ENCODE measurements at regions not wholly inside any gene's neighbourhood (a gene's known extent, or its start where the extent isn't known, plus 50 kb on each side); places are given as distances from the start of the nearest gene placed in this dataset.
"Not testable (repeated sequence)": the region's sequence is repeated elsewhere in the genome, so short reads cannot be mapped to it uniquely, and the experiment has no call there.

- DNase-seq: no peak
Observed at GRCh38 chr9:38342532-38342931, 50.0 kb upstream of the ALDH1B1 start.

DNA sequence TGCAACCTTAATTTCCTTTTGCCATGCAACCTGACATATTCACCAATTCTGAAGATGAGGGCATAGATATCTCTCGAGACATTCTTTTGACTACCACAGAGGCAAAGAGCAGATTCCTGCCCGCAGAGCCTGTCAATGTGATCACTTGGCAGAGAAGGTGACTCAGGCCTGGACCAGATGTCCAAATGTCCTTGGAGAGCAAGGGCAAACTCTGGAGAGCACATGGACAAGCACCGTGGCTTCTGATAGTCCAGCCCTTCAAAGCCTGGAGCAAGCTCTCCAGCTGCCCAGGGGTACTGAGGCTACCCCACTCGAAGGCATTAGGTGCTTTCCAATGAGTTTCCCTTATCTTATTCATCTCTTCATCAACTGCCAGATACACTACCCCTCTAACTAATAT lies 50.4 kb upstream of the ALDH1B1 start:
- DNase-seq: no peak

DNA sequence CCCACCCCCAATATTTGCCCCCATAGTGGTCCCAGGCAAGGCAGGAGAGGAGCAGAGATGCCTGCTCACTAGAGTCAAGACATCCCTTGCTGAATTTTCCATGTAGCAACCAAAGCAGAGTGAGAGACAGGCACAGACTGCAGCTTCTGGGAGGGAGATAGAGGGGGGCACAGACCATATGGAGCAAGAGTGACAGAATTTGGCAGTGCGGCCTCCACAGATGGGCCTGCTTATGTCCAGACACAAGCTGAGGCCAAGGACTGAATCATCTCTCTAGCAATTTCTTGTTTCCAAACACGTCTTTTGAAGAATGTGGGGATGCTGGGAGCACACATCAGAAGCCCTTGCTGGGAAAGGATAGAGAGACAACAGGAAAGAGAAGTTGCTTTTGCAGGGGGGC lies 53.0 kb upstream of the ALDH1B1 start:
- DNase-seq: no peak

DNA sequence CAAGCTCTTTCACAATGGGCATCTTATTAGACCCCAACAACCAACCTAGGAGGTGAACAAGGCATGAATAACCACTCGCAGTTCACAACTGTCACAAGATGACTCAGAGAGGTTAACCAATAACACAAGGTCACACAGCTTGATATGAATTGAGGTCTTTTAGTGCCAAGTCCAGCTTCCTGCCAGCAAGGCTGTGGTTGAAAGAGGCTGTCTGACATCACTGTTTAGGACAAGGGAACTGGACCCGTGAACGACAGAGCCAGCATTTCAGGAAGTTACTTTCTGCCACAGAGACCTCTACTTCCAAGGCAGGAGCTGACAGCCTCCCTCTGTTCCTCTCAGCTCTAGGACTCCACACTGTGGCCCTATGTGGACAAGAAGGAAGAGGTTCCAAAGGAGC lies 53.4 kb upstream of the ALDH1B1 start:
- no peak for DNase-seq

GRCh38 chr9:38338342-38339018 lies 54.0 kb upstream of the ALDH1B1 start:
- no peak for DNase-seq

DNA sequence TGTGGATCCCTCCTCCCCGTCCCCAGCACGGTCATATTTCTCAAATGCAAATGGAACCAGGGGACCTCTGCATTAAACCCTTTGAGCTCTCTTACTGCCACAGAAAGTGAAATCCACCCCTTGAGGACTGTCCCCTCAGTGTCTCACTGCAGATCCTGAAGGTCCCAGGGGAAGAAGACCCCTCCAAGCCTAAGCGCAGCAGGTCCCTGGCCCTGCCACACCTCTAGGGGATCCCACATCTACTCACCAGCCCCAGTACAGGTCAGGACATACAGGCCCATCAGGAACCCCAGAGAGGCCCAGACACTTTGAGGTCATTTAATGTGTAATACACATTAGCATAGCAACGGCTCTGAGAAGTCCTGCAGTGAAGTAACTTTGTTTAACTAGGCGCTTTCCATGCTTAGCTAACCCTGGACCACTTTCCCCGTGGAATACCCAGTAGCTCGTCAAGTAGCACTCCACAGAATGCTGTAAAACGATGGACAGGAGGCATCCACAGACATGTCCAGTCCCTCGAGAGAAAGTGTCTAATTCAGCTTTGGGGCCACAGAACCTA lies 54.7 kb upstream of the ALDH1B1 start:
- DNase-seq: no peak

- DNase-seq: no peak
Observed at GRCh38 chr9:38337181-38337580, 55.3 kb upstream of the ALDH1B1 start.

DNA sequence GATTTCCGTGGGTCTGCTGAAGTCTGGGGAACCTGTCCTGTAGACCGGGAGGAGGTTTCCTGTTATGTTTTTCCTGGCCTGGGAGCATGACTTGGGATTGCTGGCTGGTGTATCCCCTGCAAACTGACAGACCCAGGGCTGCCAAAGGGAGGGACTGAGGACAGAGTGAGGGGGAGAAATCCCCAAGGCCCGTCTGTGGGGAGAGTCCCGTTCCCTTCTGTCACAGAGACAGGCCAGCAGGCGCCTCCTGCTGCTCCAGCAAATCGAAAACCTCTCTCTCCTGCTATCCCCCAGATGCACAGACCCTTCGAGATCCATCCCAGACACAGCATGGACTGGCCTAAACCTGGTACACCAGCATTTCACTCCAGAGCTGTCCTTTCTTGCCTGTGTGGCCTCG lies 56.2 kb upstream of the ALDH1B1 start:
- DNase-seq: no peak

DNA sequence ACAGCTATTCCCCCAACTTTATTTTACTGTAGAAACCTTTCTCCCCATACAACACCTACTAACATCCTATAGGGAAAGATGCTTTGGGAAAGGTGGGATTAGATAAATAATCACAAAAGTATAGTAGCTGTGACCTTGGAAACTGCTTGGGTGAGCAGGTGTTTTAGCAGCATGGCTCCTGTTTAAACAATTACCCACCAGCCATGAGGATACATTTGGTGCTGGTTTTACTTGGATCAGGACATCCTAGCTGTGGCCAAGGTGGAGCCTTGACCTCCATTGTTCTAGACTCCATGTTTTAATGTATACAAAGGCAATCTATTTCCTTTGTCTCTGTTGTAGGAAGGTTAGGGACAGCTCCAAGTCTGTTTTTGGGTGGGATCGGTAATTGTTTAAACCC lies 56.8 kb upstream of the ALDH1B1 start:
- DNase-seq: no peak

- no peak for DNase-seq
Observed at GRCh38 chr9:38334234-38334633, 58.3 kb upstream of the ALDH1B1 start.

GRCh38 chr9:38333047-38333446 lies 59.5 kb upstream of the ALDH1B1 start:
- no peak for DNase-seq

GRCh38 chr9:38332625-38333024 lies 59.9 kb upstream of the ALDH1B1 start:
- no peak for DNase-seq

DNA sequence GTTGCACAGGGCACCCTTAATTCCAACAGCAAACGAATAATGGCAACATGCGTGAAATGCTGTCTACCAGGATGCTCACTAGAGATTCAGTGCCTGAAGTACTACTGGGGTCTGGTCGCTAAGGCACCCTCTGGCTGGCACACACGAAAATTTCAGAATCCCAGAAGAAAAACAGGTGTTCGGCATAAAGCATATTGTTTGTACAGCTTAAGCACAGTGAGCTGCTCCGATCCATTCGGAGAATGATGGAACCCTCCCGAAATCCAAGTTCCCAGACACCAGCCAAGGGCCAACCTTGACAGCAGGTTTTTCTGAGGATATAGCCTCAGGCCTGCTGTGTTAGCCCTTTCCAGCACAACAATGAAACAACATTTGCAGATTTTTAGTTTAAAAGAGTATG lies 61.4 kb upstream of the ALDH1B1 start:
- no peak for DNase-seq

DNA sequence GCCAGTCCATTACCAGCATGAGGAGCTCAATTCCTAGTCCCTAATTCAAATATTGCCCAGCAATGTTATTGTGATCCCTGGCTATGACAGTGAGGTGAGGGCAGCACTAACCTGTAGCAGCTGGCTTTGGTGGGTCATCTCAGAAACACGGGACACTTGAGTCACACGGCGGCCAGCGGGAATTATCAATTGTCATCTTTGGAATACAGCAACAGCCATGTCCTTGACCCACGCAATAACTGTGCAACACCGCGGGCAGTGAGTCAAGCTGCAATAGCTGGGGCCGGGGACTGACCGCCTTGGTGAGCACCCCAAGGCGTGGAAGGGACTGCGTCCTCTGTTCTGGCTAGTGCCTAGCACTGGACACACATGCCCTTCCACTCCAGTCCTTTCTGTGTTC lies 62.5 kb upstream of the ALDH1B1 start:
- no peak for DNase-seq

DNA sequence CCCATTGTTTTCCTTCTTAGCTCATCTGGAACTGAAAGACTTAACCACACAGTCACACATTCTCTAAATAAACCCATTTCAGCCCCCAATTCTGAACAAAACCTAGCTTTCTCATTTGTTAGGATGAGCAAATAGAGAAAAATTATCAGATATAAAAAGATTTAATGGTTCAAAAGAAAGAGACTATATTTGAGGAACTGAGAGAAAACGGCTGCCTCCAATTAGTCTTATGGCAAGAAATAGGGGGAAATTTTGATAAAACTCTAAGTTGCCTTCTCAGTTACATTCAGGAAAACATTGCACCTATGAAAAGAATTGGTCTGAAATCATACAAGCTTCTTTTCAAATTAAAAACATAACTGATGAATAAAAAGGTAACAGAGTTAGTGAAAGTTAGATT lies 63.7 kb upstream of the ALDH1B1 start:
- no peak for DNase-seq

DNA sequence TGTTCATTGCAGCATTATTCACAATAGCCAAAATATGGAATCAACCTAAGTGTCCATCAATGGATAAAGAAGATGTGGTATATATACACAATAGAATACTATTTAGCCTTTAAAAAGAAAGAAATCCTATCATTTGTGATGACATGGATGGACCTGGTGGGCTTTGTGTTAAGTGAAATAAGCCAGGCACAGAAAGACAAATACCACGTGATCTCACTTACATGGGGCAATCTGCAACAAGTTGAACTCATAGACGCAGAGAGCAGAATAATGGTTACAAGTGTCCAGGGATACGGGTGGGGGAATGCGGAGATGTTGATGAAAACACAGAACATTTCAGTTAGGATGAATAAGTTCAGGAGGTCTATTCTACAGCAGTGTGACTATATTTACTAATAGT lies 66.4 kb upstream of the ALDH1B1 start:
- DNase-seq: no peak

DNA sequence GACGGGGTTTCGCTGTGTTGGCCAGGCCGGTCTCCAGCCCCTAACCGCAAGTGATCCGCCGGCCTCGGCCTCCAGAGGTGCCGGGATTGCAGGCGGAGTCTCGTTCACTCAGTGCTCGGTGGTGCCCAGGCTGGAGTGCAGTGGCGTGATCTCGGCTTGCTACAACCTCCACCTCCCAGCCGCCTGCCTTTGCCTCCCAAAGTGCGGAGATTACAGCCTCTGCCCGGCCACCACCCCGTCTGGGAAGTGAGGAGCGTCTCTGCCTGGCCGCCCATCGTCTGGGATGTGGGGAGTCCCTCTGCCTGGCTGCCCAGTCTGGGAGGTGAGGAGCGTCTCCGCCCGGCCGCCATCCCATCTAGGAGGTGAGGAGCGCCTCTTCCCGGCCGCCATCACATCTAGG lies 68.3 kb upstream of the ALDH1B1 start:
- DNase-seq: not testable (repeated sequence)

DNA sequence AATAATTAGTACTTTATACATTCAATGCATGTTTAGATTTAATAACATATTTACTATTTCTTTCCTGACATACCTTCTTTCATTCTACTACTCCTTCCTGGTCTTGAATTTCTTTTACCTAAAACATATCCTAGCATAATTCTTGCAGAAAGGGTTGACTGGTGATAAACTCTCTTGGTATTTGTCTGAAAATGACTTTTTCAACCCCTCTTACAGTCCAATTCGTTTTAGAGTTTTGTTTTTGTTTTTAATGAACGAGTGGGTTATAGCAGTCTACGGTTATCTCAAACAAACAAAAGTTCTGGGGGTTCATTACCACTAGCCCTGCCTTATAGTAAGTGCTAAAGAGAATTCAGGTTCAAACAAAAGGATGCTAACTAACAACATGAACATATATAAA lies 69.6 kb upstream of the ALDH1B1 start:
- DNase-seq: no peak

DNA sequence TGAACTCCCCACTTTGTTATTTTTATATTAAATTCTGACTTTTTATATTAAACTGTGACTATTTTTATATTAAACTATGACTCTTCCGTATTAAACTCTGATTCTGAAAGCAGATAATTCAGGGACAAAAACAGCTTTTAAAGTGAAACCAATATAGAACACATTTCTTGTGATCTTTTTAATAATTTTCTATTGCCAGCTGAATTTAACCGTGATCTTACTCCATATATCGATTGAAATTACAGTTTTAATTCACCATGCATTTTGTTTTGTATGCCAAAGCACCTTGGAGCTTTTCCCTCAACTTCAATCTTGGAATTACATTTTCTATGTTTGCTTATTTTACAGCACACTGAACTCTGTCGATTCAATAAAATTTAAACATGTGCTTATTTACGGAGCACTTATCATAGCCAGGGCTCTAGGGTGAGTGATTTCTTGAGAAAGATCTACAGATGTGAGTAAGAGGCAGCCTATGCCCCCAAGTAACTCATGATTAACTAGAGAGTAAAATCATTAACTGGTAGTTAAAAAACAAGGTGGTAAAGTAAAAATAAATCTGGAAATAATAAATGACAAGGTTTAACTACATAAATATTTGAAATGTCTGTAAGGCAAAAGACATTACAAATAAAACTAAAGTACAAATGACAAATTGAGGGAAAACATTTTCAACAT lies 72.9 kb upstream of the ALDH1B1 start:
- no peak for DNase-seq

DNA sequence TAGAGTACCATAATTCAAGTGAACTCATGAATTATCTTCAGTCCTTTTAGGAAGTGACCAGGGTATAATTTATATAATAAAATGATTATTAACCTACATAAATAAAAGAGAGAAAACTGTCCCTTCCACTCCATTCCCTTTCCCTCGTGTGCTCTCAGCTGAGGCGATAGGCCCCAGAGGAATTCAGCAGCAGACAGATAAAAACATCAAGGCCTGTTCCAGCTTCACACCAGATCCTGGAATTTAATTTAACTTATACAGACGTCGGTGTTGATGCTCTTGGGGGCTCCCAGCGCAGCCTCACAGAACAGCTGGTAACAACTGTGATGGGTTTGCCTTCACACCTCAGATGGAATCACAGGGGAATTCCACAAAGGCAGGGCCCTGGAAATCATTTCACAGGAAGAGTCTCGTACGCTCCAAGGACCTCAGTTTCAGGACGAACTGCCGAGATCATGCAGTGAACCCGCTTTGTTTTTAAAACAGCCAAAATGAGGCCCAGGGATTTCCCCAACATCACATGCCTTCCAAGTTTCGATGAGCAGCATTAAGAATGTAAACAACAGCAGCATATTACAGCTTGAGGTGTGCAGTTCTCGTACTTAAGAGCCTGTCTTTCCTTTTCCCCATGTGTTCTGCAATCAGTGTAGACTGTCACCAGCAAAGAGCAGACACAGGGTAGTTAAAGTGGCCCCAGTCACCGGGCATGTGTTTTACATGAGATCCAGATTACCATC lies 73.6 kb upstream of the ALDH1B1 start:
- no peak for DNase-seq

DNA sequence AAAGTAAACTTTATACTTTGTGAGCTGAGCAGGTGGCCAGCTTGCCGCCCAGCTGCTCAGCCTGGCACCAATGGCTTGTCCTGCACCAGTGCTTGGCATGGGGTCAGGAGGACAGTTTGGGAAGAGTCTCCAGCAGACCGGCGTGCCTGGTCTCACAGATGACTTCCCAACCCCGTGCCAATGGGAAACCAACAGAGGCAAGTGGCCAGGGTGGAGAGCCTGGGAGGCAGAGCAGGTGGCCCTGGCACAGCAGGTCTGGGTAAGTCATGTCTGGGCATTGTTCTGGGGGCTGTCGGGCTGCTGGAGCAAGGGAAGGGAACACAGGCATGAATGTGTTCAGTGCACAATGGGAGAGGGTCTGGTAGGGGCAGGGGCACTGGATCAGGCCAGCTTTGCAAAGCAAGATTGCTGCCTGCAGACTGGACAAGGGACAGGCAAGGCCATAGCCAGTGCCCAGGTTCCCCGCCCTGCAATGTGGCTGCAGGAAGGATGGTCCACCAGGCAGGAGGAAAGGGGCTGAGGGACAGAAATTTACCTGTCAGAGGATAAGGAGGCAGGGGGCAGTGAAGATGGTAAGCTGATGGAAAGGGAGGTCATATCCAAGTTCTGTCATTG lies 76.2 kb upstream of the ALDH1B1 start:
- DNase-seq: no peak

DNA sequence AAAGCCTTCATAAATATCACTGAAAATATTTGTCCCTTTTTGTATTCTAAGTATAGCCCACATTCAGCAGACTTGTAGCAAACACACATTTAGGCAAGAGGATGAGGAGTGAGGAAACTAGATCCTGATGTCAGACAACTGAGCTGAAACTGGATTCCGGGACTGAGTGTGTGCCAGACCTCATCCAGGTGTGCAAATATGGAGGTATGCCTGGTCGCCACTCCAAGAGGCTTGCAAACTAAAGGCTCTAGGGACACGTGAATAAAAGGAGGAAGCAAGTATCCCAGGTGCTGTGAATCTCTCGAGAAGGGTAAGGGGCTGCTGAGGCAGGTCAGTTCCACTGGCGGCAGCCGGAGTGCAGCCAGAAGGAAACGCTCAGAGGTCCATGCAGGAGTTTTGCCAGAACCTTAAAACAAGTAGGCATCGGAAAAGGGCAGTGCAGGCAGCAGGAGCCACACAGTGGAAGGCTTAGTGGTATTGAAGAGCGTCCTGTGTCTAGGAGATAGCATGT lies 77.4 kb upstream of the ALDH1B1 start:
- no peak for DNase-seq

GRCh38 chr9:38313421-38313820 lies 79.1 kb upstream of the ALDH1B1 start:
- DNase-seq: no peak
